OCI-LY3 (cell line): ENCODE measurements at regions not wholly inside any gene's neighbourhood (a gene's known extent, or its start where the extent isn't known, plus 50 kb on each side); places are given as distances from the start of the nearest gene placed in this dataset.

Source experiments
- EZH2phosphoT487 ChIP-seq: fragments of 200-600 bp; shearing (Covaris generic); IDR thresholded peaks from 2 replicates; pipeline ENCODE4 v1.6.1; 2018; ENCODE audit warnings: antibody characterized with exemption, mixed run types, low read depth
- TF ChIP-seq, protein P1 (sequence below): fragments of 200-600, 300-600 bp; sonication (generic); IDR thresholded peaks from 2 replicates; pipeline ENCODE4 v1.5.1; 2014; ENCODE audit warnings: antibody characterized with exemption, low read length, low read depth

DNA sequence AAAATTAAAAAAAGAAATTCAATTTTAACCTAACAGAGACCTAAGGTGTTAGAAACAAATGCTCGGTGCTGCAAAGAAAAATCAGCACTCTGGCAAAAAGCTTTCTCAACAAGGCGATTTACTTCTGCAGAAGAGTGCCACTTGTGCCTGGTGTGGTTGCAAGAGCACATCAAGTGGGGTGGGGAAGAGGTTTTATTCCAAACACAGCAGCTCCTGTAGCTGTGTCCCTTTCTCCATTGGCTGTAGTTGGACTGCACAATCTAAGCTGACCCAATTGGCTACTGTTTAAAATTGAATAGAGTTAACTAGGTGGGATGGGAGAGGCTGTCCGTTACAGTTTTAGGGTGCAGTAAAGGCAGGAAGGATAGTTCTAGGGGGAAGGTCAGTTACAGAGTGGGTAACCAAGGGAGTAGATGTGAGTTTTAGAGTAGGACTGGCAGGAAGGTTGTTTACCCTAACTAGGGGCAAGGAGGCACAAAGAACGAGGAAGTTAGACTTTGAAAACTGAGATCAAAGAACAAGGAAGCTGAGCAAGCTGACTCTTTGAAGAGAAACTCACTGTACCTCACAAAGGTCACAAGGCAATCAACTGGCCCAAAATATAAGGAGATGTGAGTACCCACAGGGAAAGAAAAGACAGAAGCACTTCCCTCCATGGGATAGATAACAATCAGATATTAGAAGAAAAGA, 145.7 kb downstream of the LIG4 start:
- TF ChIP-seq, protein P1, sequence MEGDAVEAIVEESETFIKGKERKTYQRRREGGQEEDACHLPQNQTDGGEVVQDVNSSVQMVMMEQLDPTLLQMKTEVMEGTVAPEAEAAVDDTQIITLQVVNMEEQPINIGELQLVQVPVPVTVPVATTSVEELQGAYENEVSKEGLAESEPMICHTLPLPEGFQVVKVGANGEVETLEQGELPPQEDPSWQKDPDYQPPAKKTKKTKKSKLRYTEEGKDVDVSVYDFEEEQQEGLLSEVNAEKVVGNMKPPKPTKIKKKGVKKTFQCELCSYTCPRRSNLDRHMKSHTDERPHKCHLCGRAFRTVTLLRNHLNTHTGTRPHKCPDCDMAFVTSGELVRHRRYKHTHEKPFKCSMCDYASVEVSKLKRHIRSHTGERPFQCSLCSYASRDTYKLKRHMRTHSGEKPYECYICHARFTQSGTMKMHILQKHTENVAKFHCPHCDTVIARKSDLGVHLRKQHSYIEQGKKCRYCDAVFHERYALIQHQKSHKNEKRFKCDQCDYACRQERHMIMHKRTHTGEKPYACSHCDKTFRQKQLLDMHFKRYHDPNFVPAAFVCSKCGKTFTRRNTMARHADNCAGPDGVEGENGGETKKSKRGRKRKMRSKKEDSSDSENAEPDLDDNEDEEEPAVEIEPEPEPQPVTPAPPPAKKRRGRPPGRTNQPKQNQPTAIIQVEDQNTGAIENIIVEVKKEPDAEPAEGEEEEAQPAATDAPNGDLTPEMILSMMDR = no peak
- no peak for TF ChIP-seq EZH2phosphoT487
